OCI-LY7 (cell line): ENCODE measurements at regions not wholly inside any gene's neighbourhood (a gene's known extent, or its start where the extent isn't known, plus 50 kb on each side); places are given as distances from the start of the nearest gene placed in this dataset.

Experiments used
- BruUV-seq: library from RNA; stranded (reverse); fragments of 400-500 nt; replicated peaks from 2 replicates; lab custom pipeline; 2021; lab: Mats Ljungman, UMichigan
- CTCF ChIA-PET: fragments of 300-600 bp; sonication (Branson Sonifier 250); formaldehyde crosslinking; loops from one replicate; lab custom pipeline; 2022; ENCODE audit warnings: antibody characterized with exemption; ENCODE audit not compliant: unreplicated experiment; lab: Charles Lee
- POLR2A ChIA-PET: fragments of 300-600 bp; sonication (Branson Sonifier 250); formaldehyde crosslinking; loops from one replicate; lab custom pipeline; 2022; ENCODE audit warnings: antibody characterized with exemption; lab: Charles Lee
- DNase-seq: peaks from one replicate; pipeline ENCODE4 v3.0.0-alpha.2; 2015; ENCODE audit warnings: low spot score
- H2AFZ ChIP-seq: fragments of 200-600 bp; sonication (generic), shearing (Covaris generic); 2 replicates; pipeline ENCODE4 v1.6.1; 2014; ENCODE audit warnings: mild to moderate bottlenecking, antibody characterized with exemption, low read length, moderate library complexity
- H3K27ac ChIP-seq: fragments of 200-600 bp; sonication (generic); 2 replicates; pipeline ENCODE4 v1.5.1; 2014; ENCODE audit warnings: mixed run types, low read depth, mild to moderate bottlenecking, moderate library complexity, low read length, inconsistent platforms; ENCODE audit not compliant: poor library complexity, severe bottlenecking
- H3K36me3 ChIP-seq: fragments of 200-600 bp; sonication (generic); 2 replicates; pipeline ENCODE4 v1.6.1; 2014; ENCODE audit warnings: mild to moderate bottlenecking, antibody characterized with exemption, low read length, moderate library complexity, mixed read lengths; ENCODE audit not compliant: insufficient read depth
- H3K4me1 ChIP-seq: fragments of 200-600 bp; sonication (generic); 2 replicates; pipeline ENCODE4 v1.5.1; 2014; ENCODE audit warnings: mild to moderate bottlenecking, low read length; ENCODE audit not compliant: insufficient read depth, poor library complexity, severe bottlenecking
- H3K4me2 ChIP-seq: fragments of 200-600 bp; sonication (generic); 2 replicates; pipeline ENCODE4 v1.6.1; 2014; ENCODE audit warnings: mild to moderate bottlenecking, low read length
- H3K4me3 ChIP-seq: fragments of 200-600 bp; sonication (generic); 2 replicates; pipeline ENCODE4 v1.5.1; 2014; ENCODE audit warnings: mild to moderate bottlenecking, low read depth, low read length; ENCODE audit not compliant: poor library complexity, severe bottlenecking
- H3K79me2 ChIP-seq: fragments of 200-600 bp; sonication (generic); 2 replicates; pipeline ENCODE4 v1.6.1; 2016; ENCODE audit warnings: low read depth, mild to moderate bottlenecking, low read length, moderate library complexity, mixed read lengths; ENCODE audit not compliant: insufficient read depth
- H3K9me2 ChIP-seq: fragments of 200-600 bp; sonication (generic); 2 replicates; pipeline ENCODE4 v1.6.1; 2016; ENCODE audit warnings: mild to moderate bottlenecking, low read length, mixed read lengths; ENCODE audit not compliant: insufficient read depth
- H3K9me3 ChIP-seq: fragments of 200-600 bp; sonication (generic); 2 replicates; pipeline ENCODE4 v1.6.1; 2014; ENCODE audit warnings: mild to moderate bottlenecking, mixed run types, low read length, mixed read lengths
- H4K20me1 ChIP-seq: fragments of 200-600 bp; sonication (generic); 2 replicates; pipeline ENCODE4 v1.6.1; 2014; ENCODE audit warnings: mild to moderate bottlenecking, antibody characterized with exemption, low read length, moderate library complexity, mixed read lengths; ENCODE audit not compliant: insufficient read depth
- EZH2phosphoT487 ChIP-seq: fragments of 200-600 bp; sonication (generic); IDR thresholded peaks from 2 replicates; pipeline ENCODE4 v1.6.1; 2018; ENCODE audit warnings: low read depth, borderline replicate concordance, mild to moderate bottlenecking, mixed run types, antibody characterized with exemption, low read length, moderate library complexity, mixed read lengths
- intact Hi-C: fragments of 100-400 bp; cut with micrococcal nuclease; formaldehyde crosslinking; loops from one replicate; pipeline ENCODE4 v1.10.0; 2022; ENCODE audit not compliant: unreplicated experiment
- TF ChIP-seq, protein P1 (sequence below): fragments of 200-600 bp; sonication (generic); conservative IDR thresholded peaks from 2 replicates; pipeline ENCODE4 v1.5.1; 2014; ENCODE audit warnings: mild to moderate bottlenecking, antibody characterized with exemption, low read length, moderate library complexity, mixed read lengths

DNA sequence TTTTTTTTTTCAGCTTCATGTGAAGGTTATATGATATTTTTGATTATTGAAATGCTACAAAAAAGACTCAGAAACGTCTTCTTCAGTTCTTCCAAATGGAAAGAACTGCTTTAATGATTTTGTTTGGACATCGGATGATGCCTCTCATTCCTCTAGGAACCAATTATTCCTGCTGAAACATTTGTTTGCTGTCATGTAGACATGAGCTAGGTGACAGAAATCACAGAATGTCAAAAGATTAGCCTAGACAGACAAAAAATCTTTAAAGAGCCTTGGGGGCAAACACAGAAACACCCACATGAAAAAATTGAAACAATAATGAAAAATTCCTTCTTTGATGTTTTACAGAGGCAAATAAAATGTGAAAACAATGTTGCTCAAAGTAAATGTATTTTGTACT lies 244.2 kb upstream of the EDIL3 start:
- no peak for TF ChIP-seq EZH2phosphoT487
- TF ChIP-seq, protein P1, sequence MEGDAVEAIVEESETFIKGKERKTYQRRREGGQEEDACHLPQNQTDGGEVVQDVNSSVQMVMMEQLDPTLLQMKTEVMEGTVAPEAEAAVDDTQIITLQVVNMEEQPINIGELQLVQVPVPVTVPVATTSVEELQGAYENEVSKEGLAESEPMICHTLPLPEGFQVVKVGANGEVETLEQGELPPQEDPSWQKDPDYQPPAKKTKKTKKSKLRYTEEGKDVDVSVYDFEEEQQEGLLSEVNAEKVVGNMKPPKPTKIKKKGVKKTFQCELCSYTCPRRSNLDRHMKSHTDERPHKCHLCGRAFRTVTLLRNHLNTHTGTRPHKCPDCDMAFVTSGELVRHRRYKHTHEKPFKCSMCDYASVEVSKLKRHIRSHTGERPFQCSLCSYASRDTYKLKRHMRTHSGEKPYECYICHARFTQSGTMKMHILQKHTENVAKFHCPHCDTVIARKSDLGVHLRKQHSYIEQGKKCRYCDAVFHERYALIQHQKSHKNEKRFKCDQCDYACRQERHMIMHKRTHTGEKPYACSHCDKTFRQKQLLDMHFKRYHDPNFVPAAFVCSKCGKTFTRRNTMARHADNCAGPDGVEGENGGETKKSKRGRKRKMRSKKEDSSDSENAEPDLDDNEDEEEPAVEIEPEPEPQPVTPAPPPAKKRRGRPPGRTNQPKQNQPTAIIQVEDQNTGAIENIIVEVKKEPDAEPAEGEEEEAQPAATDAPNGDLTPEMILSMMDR: no peak
- ChIA-PET POLR2A (interaction anchor here (0.6 kb wide), 1 partner anchor 413 kb away, joined by 4 read pairs; no protein-coding TSS in a partner anchor), CTCF (no interaction called here)
- Histone ChIP-seq H3K27ac (no peak overlapping the region), H3K36me3 (no peaks in the 10 kb centered on the region), H3K79me2 (no peaks in the 10 kb centered on the region), H3K4me1 (no peaks in the 10 kb centered on the region), H3K4me2 (no peak overlapping the region), H3K4me3 (no peak overlapping the region), H2AFZ (no peak overlapping the region), H4K20me1 (no peaks in the 10 kb centered on the region), H3K9me2 (no peaks in the 10 kb centered on the region), H3K9me3 (no peaks in the 10 kb centered on the region)
- BruUV-seq: no TSS peak
- intact Hi-C loops: no loop called here
- DNase-seq: no peak

DNA sequence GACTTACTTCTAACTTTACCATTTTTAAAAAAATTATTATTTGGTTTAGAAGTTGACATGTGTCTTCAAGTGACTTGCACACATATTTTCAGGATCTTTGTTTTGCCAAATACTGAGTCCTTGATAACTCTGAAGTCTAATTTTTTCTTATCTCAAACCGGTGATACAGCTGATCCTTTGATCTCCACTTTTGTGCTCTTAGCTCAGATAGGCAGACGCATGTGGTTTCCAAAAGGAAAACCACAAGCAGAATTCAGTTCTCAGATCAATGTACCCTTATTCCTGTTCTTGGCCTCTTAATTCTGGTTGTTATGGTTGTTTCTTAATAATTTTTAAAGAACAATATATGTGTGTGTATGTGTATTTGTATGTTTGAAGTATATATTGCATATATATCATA lies 238.3 kb upstream of the EDIL3 start:
- ChIA-PET CTCF (no interaction called here), POLR2A (interaction anchor here (2.0 to 4.0 kb wide), 2 partner anchors 10 to 11 kb away, joined by 5 to 34 read pairs; no protein-coding TSS in a partner anchor)
- TF ChIP-seq EZH2phosphoT487: no peak
- TF ChIP-seq, protein P1: no peak
- H3K79me2 ChIP-seq: no peaks in the 10 kb centered on the region
- H2AFZ ChIP-seq: no peak overlapping the region
- no TSS peak for BruUV-seq
- no peaks in the 10 kb centered on the region for H3K4me1 ChIP-seq
- H3K9me3 ChIP-seq: no peaks in the 10 kb centered on the region
- H3K4me2 ChIP-seq: no peak overlapping the region
- H3K27ac ChIP-seq: no peak overlapping the region
- H3K9me2 ChIP-seq: no peaks in the 10 kb centered on the region
- no peaks in the 10 kb centered on the region for H4K20me1 ChIP-seq
- H3K4me3 ChIP-seq: no peak overlapping the region
- no peaks in the 10 kb centered on the region for H3K36me3 ChIP-seq
- intact Hi-C loops: loop anchor here (1.0 kb wide), 1 partner anchor 9 kb away; no protein-coding TSS in a partner anchor
- no peak for DNase-seq

DNA sequence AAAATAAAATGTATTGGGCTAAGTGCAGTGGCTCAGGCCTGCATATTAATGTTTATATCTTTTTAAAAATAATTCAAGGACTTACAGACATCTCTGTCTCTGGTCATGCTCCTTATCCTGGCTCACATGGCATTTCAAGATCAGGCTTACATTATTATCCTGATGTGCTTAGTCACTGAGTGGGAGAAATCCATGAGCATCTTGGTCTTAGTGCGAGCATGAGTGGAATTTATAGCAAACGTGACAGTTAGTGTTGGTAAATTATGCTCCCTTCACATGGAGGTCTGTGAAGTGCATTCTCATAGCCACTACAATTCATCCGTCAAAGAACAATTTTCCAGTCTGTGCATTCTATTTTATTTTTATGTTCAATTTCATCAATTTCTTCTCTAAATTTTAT lies 237.8 kb upstream of the EDIL3 start:
- H4K20me1 ChIP-seq: no peaks in the 10 kb centered on the region
- TF ChIP-seq, protein P1: no peak
- no peak for TF ChIP-seq EZH2phosphoT487
- no peak overlapping the region for H3K4me3 ChIP-seq
- H3K9me2 ChIP-seq: no peaks in the 10 kb centered on the region
- ChIA-PET CTCF (no interaction called here), POLR2A (interaction anchor here (0.7 to 4.0 kb wide), 3 partner anchors 11 to 16 kb away, joined by 3 to 34 read pairs (median 5); no protein-coding TSS in a partner anchor)
- no peaks in the 10 kb centered on the region for H3K9me3 ChIP-seq
- H3K4me2 ChIP-seq: no peak overlapping the region
- intact Hi-C loops: no loop called here
- no peaks in the 10 kb centered on the region for H3K4me1 ChIP-seq
- H3K27ac ChIP-seq: no peak overlapping the region
- H3K79me2 ChIP-seq: no peaks in the 10 kb centered on the region
- no peak overlapping the region for H2AFZ ChIP-seq
- no TSS peak for BruUV-seq
- no peaks in the 10 kb centered on the region for H3K36me3 ChIP-seq
- DNase-seq: no peak
